Astrocyte (in vitro differentiated cells and primary cell): ENCODE measurements at regions not wholly inside any gene's neighbourhood (a gene's known extent, or its start where the extent isn't known, plus 50 kb on each side); places are given as distances from the start of the nearest gene placed in this dataset.

Experiments used
- DNase-seq: peaks from one replicate; pipeline ENCODE4 v3.0.0-alpha.2; 2010; ENCODE audit warnings: low read depth
- FAIRE-seq: peaks from 2 replicates; lab custom pipeline; 2011; peaks lifted over from hg19 to GRCh38; lab: Jason Lieb, UNC
- H2AFZ ChIP-seq: 2 replicates; pipeline ENCODE4 v1.6.0; 2012; ENCODE audit warnings: low read depth, low read length, inconsistent platforms
- H3K27ac ChIP-seq: 2 replicates; pipeline ENCODE4 v1.5.1; 2011; ENCODE audit warnings: low read depth, low read length, inconsistent platforms
- H3K27me3 ChIP-seq: 2 replicates; pipeline ENCODE4 v1.6.0; 2011; ENCODE audit warnings: low read length, inconsistent platforms; ENCODE audit not compliant: insufficient read depth
- H3K36me3 ChIP-seq: 2 replicates; pipeline ENCODE4 v1.5.1; 2011; ENCODE audit warnings: low read length, inconsistent platforms; ENCODE audit not compliant: insufficient read depth
- H3K4me1 ChIP-seq: 2 replicates; pipeline ENCODE4 v1.5.1; 2011; ENCODE audit warnings: low read length, inconsistent platforms; ENCODE audit not compliant: insufficient read depth
- H3K4me2 ChIP-seq: 2 replicates; pipeline ENCODE4 v1.6.0; 2012; ENCODE audit warnings: low read length, inconsistent platforms
- H3K4me3 ChIP-seq: 2 replicates; pipeline ENCODE4 v1.5.1; 2011; ENCODE audit warnings: low read depth, mild to moderate bottlenecking, low read length, inconsistent platforms; ENCODE audit not compliant: insufficient read depth
- H3K79me2 ChIP-seq: 2 replicates; pipeline ENCODE4 v1.6.0; 2012; ENCODE audit warnings: mild to moderate bottlenecking, low read length, inconsistent platforms; ENCODE audit not compliant: insufficient read depth
- H3K9ac ChIP-seq: 2 replicates; pipeline ENCODE4 v1.6.0; 2012; ENCODE audit warnings: mild to moderate bottlenecking, low read length, inconsistent platforms
- H3K9me3 ChIP-seq: 2 replicates; pipeline ENCODE4 v1.5.1; 2012; ENCODE audit warnings: low read depth, mild to moderate bottlenecking, low read length, inconsistent platforms; ENCODE audit not compliant: insufficient read depth
- H4K20me1 ChIP-seq: 2 replicates; pipeline ENCODE4 v1.6.0; 2012; ENCODE audit warnings: low read length, inconsistent platforms; ENCODE audit not compliant: insufficient read depth
- H3K27ac Mint-ChIP-seq: one replicate; pipeline ENCODE4 v1.8.0; 2021; ENCODE audit warnings: mild to moderate bottlenecking, mixed read lengths; ENCODE audit not compliant: unreplicated experiment
- H3K27me3 Mint-ChIP-seq: one replicate; pipeline ENCODE4 v1.8.0; 2021; ENCODE audit warnings: low read depth, mixed read lengths; ENCODE audit not compliant: unreplicated experiment
- H3K36me3 Mint-ChIP-seq: one replicate; pipeline ENCODE4 v1.8.0; 2021; ENCODE audit warnings: low read depth, mixed read lengths; ENCODE audit not compliant: unreplicated experiment
- H3K4me1 Mint-ChIP-seq: one replicate; pipeline ENCODE4 v1.8.0; 2021; ENCODE audit warnings: low read depth, mixed read lengths; ENCODE audit not compliant: unreplicated experiment
- H3K4me3 Mint-ChIP-seq: one replicate; pipeline ENCODE4 v1.8.0; 2021; ENCODE audit warnings: mild to moderate bottlenecking, moderate library complexity, mixed read lengths; ENCODE audit not compliant: unreplicated experiment
- H3K9me3 Mint-ChIP-seq: one replicate; pipeline ENCODE4 v1.8.0; 2021; ENCODE audit warnings: mild to moderate bottlenecking, mixed read lengths; ENCODE audit not compliant: unreplicated experiment
- EZH2 ChIP-seq: IDR thresholded peaks from 2 replicates; pipeline ENCODE4 v1.6.1; 2012; ENCODE audit warnings: mild to moderate bottlenecking, low read length, inconsistent platforms; ENCODE audit not compliant: insufficient read depth
- TF ChIP-seq, protein P1 (sequence below): IDR thresholded peaks from 2 replicates; pipeline ENCODE4 v1.5.1; 2011; ENCODE audit warnings: low read depth, mild to moderate bottlenecking, inconsistent platforms, low read length, moderate library complexity; ENCODE audit not compliant: insufficient read depth

DNA sequence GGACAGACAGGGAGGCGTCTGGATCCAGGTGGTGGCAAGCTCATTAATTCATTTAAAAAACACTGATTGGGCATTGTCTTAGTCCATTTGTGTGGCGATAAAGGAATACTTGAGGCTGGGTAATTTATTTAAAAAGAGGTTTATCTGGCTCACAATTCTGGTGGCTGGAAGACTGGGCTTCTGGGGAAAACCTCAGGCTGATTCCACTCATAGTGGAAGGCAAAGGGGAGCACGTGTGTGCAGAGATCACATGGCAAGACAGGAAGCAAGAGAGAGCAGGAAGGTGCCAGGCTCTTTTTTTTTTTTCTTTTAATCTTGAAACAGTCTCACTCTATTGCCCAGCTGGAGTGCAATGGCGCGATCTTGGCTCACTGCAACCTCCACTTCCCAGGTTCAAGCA lies 100.2 kb upstream of the METTL14 start:
- FAIRE-seq (no peak), DNase-seq (no peak)
- H3K27ac ChIP-seq = no peak overlapping the region
- H3K27ac Mint-ChIP-seq = no peak overlapping the region
- H4K20me1 ChIP-seq = no peaks in the 10 kb centered on the region
- H3K4me3 Mint-ChIP-seq = no peak overlapping the region
- no peaks in the 10 kb centered on the region for H3K9me3 ChIP-seq
- peaks cover 25% of the 10 kb centered on the region for H3K27me3 ChIP-seq
- H3K79me2 ChIP-seq = no peaks in the 10 kb centered on the region
- H3K4me1 ChIP-seq = no peaks in the 10 kb centered on the region
- H2AFZ ChIP-seq = no peak overlapping the region
- H3K9ac ChIP-seq = no peak overlapping the region
- no peaks in the 10 kb centered on the region for H3K4me1 Mint-ChIP-seq
- no peaks in the 10 kb centered on the region for H3K36me3 Mint-ChIP-seq
- no peak overlapping the region for H3K4me2 ChIP-seq
- no peak overlapping the region for H3K4me3 ChIP-seq
- TF ChIP-seq EZH2 = no peak
- TF ChIP-seq, protein P1, sequence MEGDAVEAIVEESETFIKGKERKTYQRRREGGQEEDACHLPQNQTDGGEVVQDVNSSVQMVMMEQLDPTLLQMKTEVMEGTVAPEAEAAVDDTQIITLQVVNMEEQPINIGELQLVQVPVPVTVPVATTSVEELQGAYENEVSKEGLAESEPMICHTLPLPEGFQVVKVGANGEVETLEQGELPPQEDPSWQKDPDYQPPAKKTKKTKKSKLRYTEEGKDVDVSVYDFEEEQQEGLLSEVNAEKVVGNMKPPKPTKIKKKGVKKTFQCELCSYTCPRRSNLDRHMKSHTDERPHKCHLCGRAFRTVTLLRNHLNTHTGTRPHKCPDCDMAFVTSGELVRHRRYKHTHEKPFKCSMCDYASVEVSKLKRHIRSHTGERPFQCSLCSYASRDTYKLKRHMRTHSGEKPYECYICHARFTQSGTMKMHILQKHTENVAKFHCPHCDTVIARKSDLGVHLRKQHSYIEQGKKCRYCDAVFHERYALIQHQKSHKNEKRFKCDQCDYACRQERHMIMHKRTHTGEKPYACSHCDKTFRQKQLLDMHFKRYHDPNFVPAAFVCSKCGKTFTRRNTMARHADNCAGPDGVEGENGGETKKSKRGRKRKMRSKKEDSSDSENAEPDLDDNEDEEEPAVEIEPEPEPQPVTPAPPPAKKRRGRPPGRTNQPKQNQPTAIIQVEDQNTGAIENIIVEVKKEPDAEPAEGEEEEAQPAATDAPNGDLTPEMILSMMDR = no peak
- no peaks in the 10 kb centered on the region for H3K36me3 ChIP-seq
- peaks cover 6% of the 10 kb centered on the region for H3K27me3 Mint-ChIP-seq
- H3K9me3 Mint-ChIP-seq = no peaks in the 10 kb centered on the region

DNA sequence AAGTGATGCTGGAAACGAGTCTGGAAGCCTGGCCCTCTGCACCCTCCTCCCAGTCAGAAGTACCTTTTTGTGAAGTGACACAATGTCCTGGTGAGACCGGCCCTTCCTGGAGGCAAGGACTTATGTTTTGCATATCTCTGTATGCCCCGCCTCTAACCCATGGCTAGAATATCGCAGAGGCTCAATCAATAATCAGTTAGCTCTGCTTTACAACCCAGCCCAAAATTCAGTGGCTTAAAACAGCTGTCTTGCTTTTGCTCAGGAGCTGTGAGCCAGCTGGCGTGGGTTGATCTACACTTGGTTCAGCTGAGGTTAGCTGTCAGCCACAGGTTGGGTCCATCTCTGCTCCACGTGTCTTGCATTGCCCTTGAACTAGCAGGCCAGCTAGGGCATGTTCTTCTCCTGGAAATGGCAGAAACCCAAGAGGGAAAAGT lies 98.8 kb upstream of the METTL14 start:
- Mint-ChIP-seq H3K9me3 (no peaks in the 10 kb centered on the region), H3K36me3 (no peaks in the 10 kb centered on the region), H3K27me3 (peaks cover 5% of the 10 kb centered on the region), H3K4me3 (no peak overlapping the region), H3K4me1 (no peaks in the 10 kb centered on the region), H3K27ac (no peak overlapping the region)
- H3K27me3 ChIP-seq = peaks cover 25% of the 10 kb centered on the region
- no peak overlapping the region for H3K4me3 ChIP-seq
- no peak overlapping the region for H3K9ac ChIP-seq
- no peaks in the 10 kb centered on the region for H3K36me3 ChIP-seq
- H4K20me1 ChIP-seq = no peaks in the 10 kb centered on the region
- H2AFZ ChIP-seq = no peak overlapping the region
- no peak overlapping the region for H3K27ac ChIP-seq
- TF ChIP-seq, protein P1 = no peak
- TF ChIP-seq EZH2 = no peak
- H3K9me3 ChIP-seq = no peaks in the 10 kb centered on the region
- no peak for FAIRE-seq
- H3K4me2 ChIP-seq = no peak overlapping the region
- no peak for DNase-seq
- no peaks in the 10 kb centered on the region for H3K79me2 ChIP-seq
- H3K4me1 ChIP-seq = no peaks in the 10 kb centered on the region

DNA sequence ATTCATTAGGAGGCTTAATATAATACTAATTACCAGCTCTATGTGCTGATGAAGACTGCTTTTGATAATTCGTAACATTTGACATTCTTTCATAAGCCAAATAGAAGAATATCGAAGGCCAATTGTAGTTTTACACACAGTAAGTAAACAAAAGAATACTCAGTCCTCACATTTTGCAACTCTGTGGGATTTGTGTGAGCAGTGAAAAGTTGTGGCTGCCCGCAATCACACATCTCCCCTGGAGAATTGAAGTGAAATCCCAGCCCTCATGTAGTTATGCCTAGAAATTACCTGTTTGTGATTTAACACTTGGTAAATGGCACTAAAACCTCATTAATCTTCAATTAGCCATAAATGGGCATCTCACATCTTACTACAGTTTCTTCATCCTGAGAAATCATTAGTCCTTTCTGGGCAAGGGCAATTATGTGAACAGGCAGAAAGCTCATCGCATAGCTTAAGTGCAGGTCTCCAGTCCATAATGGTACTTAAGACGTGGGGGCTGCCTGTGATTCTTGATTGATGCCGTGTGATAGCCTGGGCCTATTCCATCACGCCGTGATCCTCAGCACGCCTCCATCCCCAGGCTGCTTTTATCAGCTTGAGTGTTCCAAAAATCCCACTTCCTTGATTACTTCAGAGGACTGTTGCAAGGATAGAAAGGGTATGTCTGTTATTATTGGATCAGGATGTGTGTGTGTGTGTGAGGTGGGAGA lies 97.9 kb upstream of the METTL14 start:
- H2AFZ ChIP-seq = no peak overlapping the region
- no peak for FAIRE-seq
- no peak overlapping the region for H3K9ac ChIP-seq
- H3K4me3 ChIP-seq = no peak overlapping the region
- no peak overlapping the region for H3K4me3 Mint-ChIP-seq
- no peaks in the 10 kb centered on the region for H3K9me3 Mint-ChIP-seq
- peaks cover 25% of the 10 kb centered on the region for H3K27me3 ChIP-seq
- no peak for TF ChIP-seq EZH2
- TF ChIP-seq, protein P1 = no peak
- H3K9me3 ChIP-seq = no peaks in the 10 kb centered on the region
- no peaks in the 10 kb centered on the region for H4K20me1 ChIP-seq
- H3K36me3 ChIP-seq = no peaks in the 10 kb centered on the region
- no peaks in the 10 kb centered on the region for H3K4me1 Mint-ChIP-seq
- no peak overlapping the region for H3K27ac Mint-ChIP-seq
- no peak for DNase-seq
- H3K27ac ChIP-seq = no peak overlapping the region
- no peak overlapping the region for H3K4me2 ChIP-seq
- peaks cover 4% of the 10 kb centered on the region for H3K27me3 Mint-ChIP-seq
- H3K4me1 ChIP-seq = no peaks in the 10 kb centered on the region
- peaks cover 4% of the 10 kb centered on the region for H3K79me2 ChIP-seq
- no peaks in the 10 kb centered on the region for H3K36me3 Mint-ChIP-seq
